HG03571 (cell line): ENCODE measurements at regions not wholly inside any gene's neighbourhood (a gene's known extent, or its start where the extent isn't known, plus 50 kb on each side); places are given as distances from the start of the nearest gene placed in this dataset.

Experiments
- ATAC-seq: cut with Tn5 transposase; IDR thresholded peaks from one replicate; pipeline ENCODE4 v1.9.1; 2021; ENCODE audit not compliant: unreplicated experiment

GRCh38 chr20:60553095-60553494 lies 594.9 kb downstream of the CDH26 start:
- ATAC-seq: no peak

GRCh38 chr20:60558486-60558885 lies 600.3 kb downstream of the CDH26 start:
- no peak for ATAC-seq

GRCh38 chr20:60559462-60559861 lies 601.2 kb downstream of the CDH26 start:
- ATAC-seq: no peak

- ATAC-seq: no peak
Observed at GRCh38 chr20:60561052-60561451, 602.8 kb downstream of the CDH26 start.

- ATAC-seq: no peak
Observed at GRCh38 chr20:60565083-60565482, 606.9 kb downstream of the CDH26 start.

- no peak for ATAC-seq
Observed at GRCh38 chr20:60565551-60565950, 607.3 kb downstream of the CDH26 start.

- ATAC-seq: no peak
Observed at GRCh38 chr20:60569116-60569515, 610.9 kb downstream of the CDH26 start.

GRCh38 chr20:60570481-60571277 lies 612.5 kb downstream of the CDH26 start:
- ATAC-seq: no peak

GRCh38 chr20:60573003-60573680 lies 614.9 kb downstream of the CDH26 start:
- no peak for ATAC-seq

GRCh38 chr20:60576236-60576635 lies 618.0 kb downstream of the CDH26 start:
- ATAC-seq: no peak

- ATAC-seq: no peak
Observed at GRCh38 chr20:60579941-60580515, 621.8 kb downstream of the CDH26 start.

GRCh38 chr20:60581606-60582115 lies 623.4 kb downstream of the CDH26 start:
- no peak for ATAC-seq

GRCh38 chr20:60583741-60584140 lies 625.5 kb downstream of the CDH26 start:
- ATAC-seq: no peak

- ATAC-seq: no peak
Observed at GRCh38 chr20:60584221-60584620, 626.0 kb downstream of the CDH26 start.

- no peak for ATAC-seq
Observed at GRCh38 chr20:60585651-60586050, 627.4 kb downstream of the CDH26 start.

GRCh38 chr20:60586269-60587050 lies 628.2 kb downstream of the CDH26 start:
- ATAC-seq: no peak

GRCh38 chr20:60587986-60588385 lies 629.8 kb downstream of the CDH26 start:
- ATAC-seq: no peak

GRCh38 chr20:60589623-60590022 lies 631.4 kb downstream of the CDH26 start:
- no peak for ATAC-seq

GRCh38 chr20:60591172-60591799 lies 633.1 kb downstream of the CDH26 start:
- ATAC-seq: no peak

GRCh38 chr20:60598528-60598927 lies 640.3 kb downstream of the CDH26 start:
- no peak for ATAC-seq

GRCh38 chr20:60599381-60599780 lies 641.2 kb downstream of the CDH26 start:
- no peak for ATAC-seq
